HCT116 (cell line): ENCODE measurements at regions not wholly inside any gene's neighbourhood (a gene's known extent, or its start where the extent isn't known, plus 50 kb on each side); places are given as distances from the start of the nearest gene placed in this dataset.

Source experiments
- ATAC-seq: fragments of 200-7000 bp; cut with Tn5 transposase; 2 replicates; pipeline ENCODE4 v1.9.1; 2020; ENCODE audit warnings: mild to moderate bottlenecking, moderate library complexity
- BruUV-seq: library from RNA; stranded (reverse); fragments of 400-500 nt; replicated peaks from 2 replicates; lab custom pipeline; 2021; lab: Mats Ljungman, UMichigan
- CTCF ChIA-PET: fragments of 300-600 bp; sonication (Branson Sonifier 250); formaldehyde crosslinking; loops from one replicate; lab custom pipeline; 2021; ENCODE audit warnings: antibody characterized with exemption; lab: Charles Lee
- POLR2A ChIA-PET: fragments of 300-600, 350-600 bp; sonication (Branson Sonifier 250); formaldehyde crosslinking; loops from one replicate; lab custom pipeline; 2021; ENCODE audit warnings: antibody characterized with exemption; lab: Charles Lee
- RAD21 ChIA-PET, 2 experiments: fragments of 300-600 bp; sonication (Branson Sonifier 250); formaldehyde crosslinking; loops; one replicate each; lab custom pipeline; 2023; ENCODE audit warnings: low total read pairs in 2 of 2; ENCODE audit not compliant: uncharacterized antibody in 2 of 2, unreplicated experiment in 2 of 2, low non-redundant PET in 1 of 2; lab: Charles Lee
- DNase-seq: peaks from one replicate; pipeline ENCODE4 v3.0.0-alpha.2; 2010; ENCODE audit warnings: low read depth, low spot score
- H2AFZ ChIP-seq: fragments of 200-600 bp; shearing (Covaris generic), sonication (generic); 2 replicates; pipeline ENCODE4 v1.6.1; 2017; ENCODE audit warnings: low read depth, mixed run types, mixed read lengths, antibody characterized with exemption, low read length; ENCODE audit not compliant: poor library complexity, severe bottlenecking
- H3K27ac ChIP-seq: 2 replicates; pipeline ENCODE4 v1.5.1; 2012; ENCODE audit warnings: low read depth, low read length
- H3K27me3 ChIP-seq: fragments of 200-600 bp; sonication (generic); 2 replicates; pipeline ENCODE4 v1.6.1; 2016; ENCODE audit warnings: mixed run types, low read length, mixed read lengths; ENCODE audit not compliant: insufficient read depth
- H3K36me3 ChIP-seq, 2 experiments: fragments of 200-500 bp in 1 of 2; fragments of 200-600 bp in 1 of 2; sonication (Bioruptor generic) in 1 of 2; sonication (generic) in 1 of 2; 2 replicates each; pipeline versions ENCODE4 v1.5.1 to v1.6.1; 2014 to 2016; ENCODE audit warnings: low read length in 2 of 2, inconsistent platforms in 1 of 2, mixed read lengths in 1 of 2, mixed run types in 1 of 2; ENCODE audit not compliant: insufficient read depth in 2 of 2, control insufficient read depth in 1 of 2
- H3K4me1 ChIP-seq, 2 experiments: fragments of 200-600 bp in 1 of 2; sonication (generic) in 1 of 2; 2 replicates each; pipeline versions ENCODE4 v1.5.1 to v1.6.1; 2012 to 2017; ENCODE audit warnings: low read length in 2 of 2, inconsistent platforms in 1 of 2, mild to moderate bottlenecking in 1 of 2, mixed read lengths in 1 of 2, mixed run types in 1 of 2, moderate library complexity in 1 of 2; ENCODE audit not compliant: insufficient read depth in 2 of 2, control insufficient read depth in 1 of 2
- H3K4me2 ChIP-seq: fragments of 200-600 bp; sonication (generic); 2 replicates; pipeline ENCODE4 v1.6.1; 2017; ENCODE audit warnings: mixed run types, low read length, mixed read lengths
- H3K4me3 ChIP-seq, 2 experiments: fragments of 200-600 bp in 1 of 2; sonication (generic) in 1 of 2; replicated peaks in 1 of 2; 2 replicates each; pipeline ENCODE4 v1.5.1; 2011 to 2016; ENCODE audit warnings: low read length in 2 of 2, control low read depth in 1 of 2, low read depth in 1 of 2, mild to moderate bottlenecking in 1 of 2, mixed read lengths in 1 of 2, mixed run types in 1 of 2
- H3K79me2 ChIP-seq: fragments of 200-600 bp; sonication (generic); 2 replicates; pipeline ENCODE4 v1.6.1; 2017; ENCODE audit warnings: mild to moderate bottlenecking, mixed run types, low read length, moderate library complexity, mixed read lengths; ENCODE audit not compliant: insufficient read depth
- H3K9ac ChIP-seq: fragments of 200-600 bp; sonication (generic); 2 replicates; pipeline ENCODE4 v1.6.1; 2016; ENCODE audit warnings: low read length, mixed read lengths
- H3K9me2 ChIP-seq: fragments of 200-600 bp; sonication (generic), shearing (Covaris generic); 2 replicates; pipeline ENCODE4 v1.6.1; 2017; ENCODE audit warnings: mixed run types, mild to moderate bottlenecking, moderate library complexity; ENCODE audit not compliant: insufficient read depth
- H3K9me3 ChIP-seq, 2 experiments: fragments of 200-500 bp in 1 of 2; fragments of 200-600 bp in 1 of 2; sonication (Bioruptor generic) in 1 of 2; sonication (generic) in 1 of 2; 2 replicates each; pipeline ENCODE4 v1.6.1; 2014 to 2017; ENCODE audit warnings: low read length in 2 of 2, mixed read lengths in 2 of 2, inconsistent platforms in 1 of 2, low read depth in 1 of 2, mild to moderate bottlenecking in 1 of 2, mixed run types in 1 of 2, moderate library complexity in 1 of 2; ENCODE audit not compliant: control insufficient read depth in 1 of 2, insufficient read depth in 1 of 2
- H4K20me1 ChIP-seq: fragments of 200-600 bp; sonication (generic), shearing (Covaris generic); 2 replicates; pipeline ENCODE4 v1.6.1; 2017; ENCODE audit warnings: mixed run types, mild to moderate bottlenecking, moderate library complexity; ENCODE audit not compliant: insufficient read depth
- CBX3 ChIP-seq: IDR thresholded peaks from 2 replicates; pipeline ENCODE4 v1.6.1; 2012; ENCODE audit warnings: low read depth
- CEBPB ChIP-seq: IDR thresholded peaks from 2 replicates; pipeline ENCODE4 v1.6.1; 2012; ENCODE audit warnings: low read depth
- ELF1 ChIP-seq: IDR thresholded peaks from 2 replicates; pipeline ENCODE4 v1.6.1; 2012; ENCODE audit warnings: low read depth, borderline replicate concordance
- EZH2 ChIP-seq: fragments of 200-600 bp; sonication (generic); IDR thresholded peaks from 2 replicates; pipeline ENCODE4 v1.6.1; 2017; ENCODE audit warnings: antibody characterized with exemption, mixed run types
- EZH2phosphoT487 ChIP-seq: fragments of 200-600 bp; IDR thresholded peaks from 2 replicates; pipeline ENCODE4 v1.6.1; 2018; ENCODE audit warnings: antibody characterized with exemption, borderline replicate concordance
- FOSL1 ChIP-seq: IDR thresholded peaks from 2 replicates; pipeline ENCODE4 v1.6.1; 2012; ENCODE audit warnings: low read depth
- JUND ChIP-seq: IDR thresholded peaks from 2 replicates; pipeline ENCODE4 v1.6.1; 2012
- POLR2A ChIP-seq: IDR thresholded peaks from 2 replicates; pipeline ENCODE4 v1.7.0; 2011; ENCODE audit warnings: borderline replicate concordance; ENCODE audit not compliant: insufficient read depth, insufficient read length; ENCODE audit errors: extremely low read depth
- RAD21 ChIP-seq: IDR thresholded peaks from 2 replicates; pipeline ENCODE4 v1.6.1; 2012; ENCODE audit warnings: low read depth, mild to moderate bottlenecking
- SIN3A ChIP-seq: IDR thresholded peaks from 2 replicates; pipeline ENCODE4 v1.6.1; 2012; ENCODE audit warnings: low read depth
- SP1 ChIP-seq: IDR thresholded peaks from 2 replicates; pipeline ENCODE4 v1.6.1; 2012; ENCODE audit warnings: low read depth
- SRF ChIP-seq: IDR thresholded peaks from 2 replicates; pipeline ENCODE4 v1.6.1; 2012; ENCODE audit warnings: low read depth
- TCF7L2 ChIP-seq: IDR thresholded peaks from 2 replicates; pipeline ENCODE4 v1.7.0; 2011; ENCODE audit warnings: borderline replicate concordance, inconsistent platforms; ENCODE audit not compliant: insufficient read depth, insufficient read length; ENCODE audit errors: extremely low read depth
- YY1 ChIP-seq: IDR thresholded peaks from 2 replicates; pipeline ENCODE4 v1.6.1; 2011; ENCODE audit warnings: low read length, low read depth, moderate library complexity, mild to moderate bottlenecking; ENCODE audit not compliant: insufficient replicate concordance; ENCODE audit errors: extremely low read depth
- ZNF274 ChIP-seq: fragments of 200-500 bp; sonication (Bioruptor generic); IDR thresholded peaks from 2 replicates; pipeline ENCODE4 v1.6.1; 2014; ENCODE audit warnings: mild to moderate bottlenecking, low read depth, low read length, inconsistent platforms
- intact Hi-C: fragments of 100-400 bp; cut with micrococcal nuclease; formaldehyde crosslinking; loops from 2 replicates; pipeline ENCODE4 v1.10.0; 2022
- TF ChIP-seq, protein P1 (sequence below): IDR thresholded peaks from 2 replicates; pipeline ENCODE4 v1.6.1; 2012
- TF ChIP-seq, protein P2 (sequence below): IDR thresholded peaks from 2 replicates; pipeline ENCODE4 v1.6.1; 2011; ENCODE audit warnings: mild to moderate bottlenecking, low read length, moderate library complexity; ENCODE audit not compliant: insufficient replicate concordance; ENCODE audit errors: extremely low read depth
- TF ChIP-seq, protein P3 (sequence below): IDR thresholded peaks from 2 replicates; pipeline ENCODE4 v1.6.1; 2012; ENCODE audit warnings: low read depth
- TF ChIP-seq, protein P4 (sequence below): IDR thresholded peaks from 2 replicates; pipeline ENCODE4 v1.6.1; 2012

DNA sequence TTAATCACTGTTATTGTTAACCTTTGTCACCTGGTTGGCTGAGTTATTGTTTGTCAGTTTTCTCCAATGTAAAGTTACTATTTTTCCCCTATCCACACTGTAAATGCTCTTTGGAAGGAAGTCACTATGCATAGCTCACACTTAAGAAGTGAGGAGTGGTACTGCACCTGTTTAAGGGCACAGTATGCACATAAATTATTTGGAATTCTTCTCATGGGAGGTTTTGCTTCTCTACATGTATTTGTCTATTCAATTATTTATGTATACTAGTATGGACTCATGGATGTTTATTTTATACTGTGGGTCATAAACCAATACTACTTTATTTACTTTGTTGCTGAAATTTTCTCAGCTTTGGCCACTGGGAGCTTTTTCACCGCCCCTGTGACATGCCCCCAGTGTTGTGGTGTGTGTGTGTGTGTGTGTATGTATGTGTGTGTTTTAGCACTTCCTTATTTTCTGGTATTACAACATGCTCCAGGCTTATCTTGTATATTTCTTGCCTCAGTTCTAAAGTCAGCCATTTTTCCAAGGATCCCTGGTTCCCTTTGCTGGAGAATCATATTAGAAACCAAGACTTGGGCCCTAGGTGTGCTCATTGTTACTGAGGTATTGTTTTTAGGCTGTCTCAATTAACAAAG lies 290.5 kb downstream of the KBTBD8 start:
- Histone ChIP-seq H4K20me1 (no peaks in the 10 kb centered on the region), H3K9ac (no peak overlapping the region), H2AFZ (no peak overlapping the region), H3K27me3 (peaks cover 7% of the 10 kb centered on the region; the same call in 1 of the 2 replicates), H3K79me2 (no peaks in the 10 kb centered on the region), H3K4me3 (no peak overlapping the region), H3K27ac (no peak overlapping the region), H3K36me3 (no peaks in the 10 kb centered on the region; a peak in 1 of 4 replicates), H3K9me2 (no peaks in the 10 kb centered on the region), H3K9me3 (no peaks in the 10 kb centered on the region), H3K4me2 (no peak overlapping the region), H3K4me1 (no peaks in the 10 kb centered on the region)
- ChIA-PET POLR2A (no interaction called here), RAD21 (no interaction called here), CTCF (no interaction called here)
- intact Hi-C loops = no loop called here
- TF ChIP-seq EZH2phosphoT487 (no peak), JUND (no peak), YY1 (no peak), POLR2A (no peak), ELF1 (no peak), CBX3 (no peak), SRF (no peak), FOSL1 (no peak), EZH2 (no peak), SIN3A (no peak), ZNF274 (no peak), CEBPB (no peak), TCF7L2 (no peak), RAD21 (no peak), SP1 (no peak)
- TF ChIP-seq, protein P1, sequence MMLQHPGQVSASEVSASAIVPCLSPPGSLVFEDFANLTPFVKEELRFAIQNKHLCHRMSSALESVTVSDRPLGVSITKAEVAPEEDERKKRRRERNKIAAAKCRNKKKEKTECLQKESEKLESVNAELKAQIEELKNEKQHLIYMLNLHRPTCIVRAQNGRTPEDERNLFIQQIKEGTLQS = no peak
- TF ChIP-seq, protein P2, sequence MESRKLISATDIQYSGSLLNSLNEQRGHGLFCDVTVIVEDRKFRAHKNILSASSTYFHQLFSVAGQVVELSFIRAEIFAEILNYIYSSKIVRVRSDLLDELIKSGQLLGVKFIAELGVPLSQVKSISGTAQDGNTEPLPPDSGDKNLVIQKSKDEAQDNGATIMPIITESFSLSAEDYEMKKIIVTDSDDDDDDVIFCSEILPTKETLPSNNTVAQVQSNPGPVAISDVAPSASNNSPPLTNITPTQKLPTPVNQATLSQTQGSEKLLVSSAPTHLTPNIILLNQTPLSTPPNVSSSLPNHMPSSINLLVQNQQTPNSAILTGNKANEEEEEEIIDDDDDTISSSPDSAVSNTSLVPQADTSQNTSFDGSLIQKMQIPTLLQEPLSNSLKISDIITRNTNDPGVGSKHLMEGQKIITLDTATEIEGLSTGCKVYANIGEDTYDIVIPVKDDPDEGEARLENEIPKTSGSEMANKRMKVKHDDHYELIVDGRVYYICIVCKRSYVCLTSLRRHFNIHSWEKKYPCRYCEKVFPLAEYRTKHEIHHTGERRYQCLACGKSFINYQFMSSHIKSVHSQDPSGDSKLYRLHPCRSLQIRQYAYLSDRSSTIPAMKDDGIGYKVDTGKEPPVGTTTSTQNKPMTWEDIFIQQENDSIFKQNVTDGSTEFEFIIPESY = no peak
- TF ChIP-seq, protein P3, sequence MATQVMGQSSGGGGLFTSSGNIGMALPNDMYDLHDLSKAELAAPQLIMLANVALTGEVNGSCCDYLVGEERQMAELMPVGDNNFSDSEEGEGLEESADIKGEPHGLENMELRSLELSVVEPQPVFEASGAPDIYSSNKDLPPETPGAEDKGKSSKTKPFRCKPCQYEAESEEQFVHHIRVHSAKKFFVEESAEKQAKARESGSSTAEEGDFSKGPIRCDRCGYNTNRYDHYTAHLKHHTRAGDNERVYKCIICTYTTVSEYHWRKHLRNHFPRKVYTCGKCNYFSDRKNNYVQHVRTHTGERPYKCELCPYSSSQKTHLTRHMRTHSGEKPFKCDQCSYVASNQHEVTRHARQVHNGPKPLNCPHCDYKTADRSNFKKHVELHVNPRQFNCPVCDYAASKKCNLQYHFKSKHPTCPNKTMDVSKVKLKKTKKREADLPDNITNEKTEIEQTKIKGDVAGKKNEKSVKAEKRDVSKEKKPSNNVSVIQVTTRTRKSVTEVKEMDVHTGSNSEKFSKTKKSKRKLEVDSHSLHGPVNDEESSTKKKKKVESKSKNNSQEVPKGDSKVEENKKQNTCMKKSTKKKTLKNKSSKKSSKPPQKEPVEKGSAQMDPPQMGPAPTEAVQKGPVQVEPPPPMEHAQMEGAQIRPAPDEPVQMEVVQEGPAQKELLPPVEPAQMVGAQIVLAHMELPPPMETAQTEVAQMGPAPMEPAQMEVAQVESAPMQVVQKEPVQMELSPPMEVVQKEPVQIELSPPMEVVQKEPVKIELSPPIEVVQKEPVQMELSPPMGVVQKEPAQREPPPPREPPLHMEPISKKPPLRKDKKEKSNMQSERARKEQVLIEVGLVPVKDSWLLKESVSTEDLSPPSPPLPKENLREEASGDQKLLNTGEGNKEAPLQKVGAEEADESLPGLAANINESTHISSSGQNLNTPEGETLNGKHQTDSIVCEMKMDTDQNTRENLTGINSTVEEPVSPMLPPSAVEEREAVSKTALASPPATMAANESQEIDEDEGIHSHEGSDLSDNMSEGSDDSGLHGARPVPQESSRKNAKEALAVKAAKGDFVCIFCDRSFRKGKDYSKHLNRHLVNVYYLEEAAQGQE = no peak
- TF ChIP-seq, protein P4, sequence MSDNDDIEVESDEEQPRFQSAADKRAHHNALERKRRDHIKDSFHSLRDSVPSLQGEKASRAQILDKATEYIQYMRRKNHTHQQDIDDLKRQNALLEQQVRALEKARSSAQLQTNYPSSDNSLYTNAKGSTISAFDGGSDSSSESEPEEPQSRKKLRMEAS = no peak
- ATAC-seq (no peak), DNase-seq (no peak)
- no TSS peak for BruUV-seq
